Lung microvascular endothelial cell (primary cell): ENCODE measurements at regions not wholly inside any gene's neighbourhood (a gene's known extent, or its start where the extent isn't known, plus 50 kb on each side); places are given as distances from the start of the nearest gene placed in this dataset.
"Not testable (repeated sequence)": the region's sequence is repeated elsewhere in the genome, so short reads cannot be mapped to it uniquely, and the experiment has no call there.

ENCODE experiments used
- DNase-seq, 2 donors: peaks; one replicate each; pipeline versions ENCODE4 v3.0.0 to v3.0.0-alpha.2; 2010; ENCODE audit warnings: low read depth in 2 of 2

DNA sequence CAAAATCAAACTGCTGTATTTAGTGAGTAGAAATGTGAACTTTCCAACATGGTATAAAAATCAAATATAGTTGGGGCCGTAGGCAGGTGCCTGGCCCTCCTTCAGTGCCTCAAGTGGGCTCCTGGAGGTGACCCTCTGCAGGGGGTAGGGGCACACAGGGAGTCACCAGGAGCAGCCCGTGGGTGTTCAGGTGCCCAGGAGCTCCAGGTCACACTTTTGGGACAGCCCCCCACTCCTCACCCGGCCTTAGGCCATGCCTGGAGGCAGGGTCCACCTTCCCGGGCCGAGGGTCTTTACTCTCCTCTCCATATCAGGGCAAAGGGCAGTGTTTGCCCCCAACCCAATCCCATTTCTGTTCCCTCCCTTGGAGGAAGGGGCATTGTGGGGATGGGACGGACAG, 108.0 kb upstream of the MTAP start:
- no peak for DNase-seq

DNA sequence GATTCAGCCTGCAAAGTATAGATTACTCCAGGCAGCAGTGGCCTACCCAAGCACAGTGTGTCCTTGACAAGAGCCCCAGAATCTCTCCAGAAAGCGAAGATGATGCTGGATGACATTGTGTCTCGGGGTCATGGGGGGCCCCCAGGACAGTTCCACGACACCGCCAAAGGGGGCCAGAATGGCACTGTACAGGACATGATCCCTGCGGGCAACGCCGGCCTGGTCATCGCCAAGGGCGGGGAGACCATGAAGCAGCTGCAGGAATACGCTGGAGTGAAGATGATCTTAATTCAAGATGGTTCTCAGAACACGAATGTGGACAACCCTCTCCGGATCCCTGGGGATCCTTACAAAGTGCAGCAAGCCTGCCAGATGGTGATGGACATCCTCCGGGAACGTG, 107.0 kb upstream of the MTAP start:
- DNase-seq = no peak

DNA sequence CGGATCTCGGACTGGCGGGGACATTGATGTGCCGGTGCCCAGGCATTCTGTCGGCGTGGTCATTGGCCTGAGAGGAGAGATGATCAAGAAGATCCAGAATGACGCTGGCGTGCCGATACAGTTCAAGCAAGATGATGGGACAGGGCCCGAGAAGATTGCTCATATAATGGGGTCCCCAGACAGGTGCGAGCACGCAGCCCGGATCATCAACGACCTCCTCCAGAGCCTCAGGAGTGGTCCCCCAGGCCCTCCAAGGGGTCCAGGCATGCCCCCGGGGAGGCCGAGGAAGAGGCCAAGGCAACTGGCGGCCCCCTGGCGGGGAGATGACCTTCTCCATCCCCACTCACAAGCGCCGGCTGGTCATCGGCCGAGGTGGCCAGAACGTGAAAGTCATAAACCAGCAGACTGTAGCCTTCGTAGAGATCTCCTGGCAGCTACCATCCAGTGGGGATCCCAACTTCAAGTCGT, 106.5 kb upstream of the MTAP start:
- DNase-seq = no peak

GRCh38 chr9:21696411-21696871, 106.0 kb upstream of the MTAP start:
- DNase-seq = peak in 1 of 2 donors; percentile 34

- no peak for DNase-seq
Measured at GRCh38 chr9:21708260-21708711, 94.2 kb upstream of the MTAP start.

- DNase-seq = no peak
Measured at GRCh38 chr9:21708856-21709255, 93.6 kb upstream of the MTAP start.

DNA sequence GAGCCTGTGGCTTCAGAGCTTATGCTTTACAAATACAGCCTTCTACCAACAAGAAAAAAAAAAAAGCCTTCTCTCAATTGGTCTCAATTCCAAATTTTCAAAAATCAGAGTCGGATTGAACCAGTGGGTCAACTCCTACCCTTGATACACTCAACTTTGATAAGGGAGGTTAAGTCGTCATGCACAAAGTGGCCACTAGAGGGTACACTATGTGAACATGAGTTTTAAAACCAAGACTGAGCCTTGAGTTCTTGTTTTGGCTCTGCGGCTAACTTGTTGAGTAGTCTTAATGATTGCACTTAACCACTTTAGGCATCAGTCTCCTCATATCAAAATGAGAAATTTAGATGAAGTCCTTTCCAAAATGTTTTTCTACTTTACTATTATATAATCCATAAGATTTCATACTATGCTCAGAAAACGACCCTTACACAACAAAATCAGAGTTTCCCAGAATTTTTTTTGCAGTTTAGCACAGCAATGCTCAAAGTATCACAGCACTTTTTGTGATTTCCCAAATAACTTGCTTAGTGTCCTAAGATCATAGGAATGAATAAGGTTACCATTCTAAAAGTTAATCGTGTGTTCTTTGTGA, 92.9 kb upstream of the MTAP start:
- peak; percentile 61 to 69 for DNase-seq

GRCh38 chr9:21710548-21711191, 91.8 kb upstream of the MTAP start:
- DNase-seq = peak in 1 of 2 donors; percentile 4

GRCh38 chr9:21711504-21711903, 90.9 kb upstream of the MTAP start:
- DNase-seq = no peak

GRCh38 chr9:21715408-21715807, 87.0 kb upstream of the MTAP start:
- DNase-seq = no peak

DNA sequence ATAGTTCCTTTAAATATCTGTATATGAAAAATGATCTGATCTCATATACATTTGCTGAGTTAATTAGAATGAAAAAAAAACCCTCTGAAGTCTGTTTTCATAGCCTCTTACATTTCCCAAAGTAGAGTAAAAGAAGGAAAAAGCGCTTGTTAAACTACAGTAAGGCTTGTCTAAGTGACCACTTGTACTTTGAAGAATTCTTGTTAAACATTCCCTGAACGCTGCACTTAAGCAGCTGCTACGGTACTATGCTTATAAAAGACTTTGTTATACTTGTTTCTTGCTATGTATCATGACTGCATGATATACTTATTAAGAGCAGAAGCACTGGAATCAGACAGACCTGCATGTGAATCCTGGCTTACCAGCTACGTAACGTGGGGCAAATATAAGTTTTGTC, 81.7 kb upstream of the MTAP start:
- no peak for DNase-seq

GRCh38 chr9:21727411-21727810, 75.0 kb upstream of the MTAP start:
- DNase-seq = not testable (repeated sequence)

- no peak for DNase-seq
Measured at GRCh38 chr9:21728781-21729180, 73.7 kb upstream of the MTAP start.

DNA sequence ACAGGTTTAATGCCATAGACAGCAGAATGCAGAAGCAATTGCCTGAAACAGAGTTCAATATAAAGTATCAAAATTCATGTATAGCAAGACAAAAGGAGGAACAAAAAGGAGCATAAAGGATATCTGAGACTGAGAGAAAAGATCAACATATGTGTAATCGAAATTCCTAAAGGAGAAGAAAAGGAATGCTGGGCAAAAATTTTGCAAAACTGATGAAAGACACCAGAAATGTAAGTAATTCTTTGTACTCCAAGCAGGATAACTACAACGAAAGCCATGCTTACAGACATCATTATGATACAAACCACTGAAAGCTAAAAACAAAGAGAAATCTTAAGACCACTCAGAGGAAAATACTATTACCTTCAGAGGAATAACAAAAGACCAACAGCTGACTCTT, 72.8 kb upstream of the MTAP start:
- no peak for DNase-seq

DNA sequence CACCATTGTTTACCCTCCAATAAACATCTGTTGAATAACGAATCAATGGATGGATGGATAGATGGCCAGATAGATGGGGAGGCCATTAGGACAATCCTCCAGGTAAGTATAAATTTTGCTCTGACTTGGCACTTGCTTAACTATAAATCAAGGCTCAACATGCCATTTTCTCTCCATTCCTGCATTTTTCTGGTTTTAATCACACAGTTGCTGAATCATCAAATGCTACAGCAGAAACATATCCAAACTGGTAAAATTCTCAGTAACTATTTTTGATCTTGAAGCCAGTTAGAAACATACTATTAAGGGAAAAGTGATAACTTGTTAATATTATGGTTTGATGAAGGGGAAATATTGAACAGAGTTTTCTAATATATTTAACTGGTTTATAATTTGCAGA, 71.5 kb upstream of the MTAP start:
- DNase-seq = no peak

- DNase-seq = no peak
Measured at GRCh38 chr9:21741151-21741550, 61.3 kb upstream of the MTAP start.

DNA sequence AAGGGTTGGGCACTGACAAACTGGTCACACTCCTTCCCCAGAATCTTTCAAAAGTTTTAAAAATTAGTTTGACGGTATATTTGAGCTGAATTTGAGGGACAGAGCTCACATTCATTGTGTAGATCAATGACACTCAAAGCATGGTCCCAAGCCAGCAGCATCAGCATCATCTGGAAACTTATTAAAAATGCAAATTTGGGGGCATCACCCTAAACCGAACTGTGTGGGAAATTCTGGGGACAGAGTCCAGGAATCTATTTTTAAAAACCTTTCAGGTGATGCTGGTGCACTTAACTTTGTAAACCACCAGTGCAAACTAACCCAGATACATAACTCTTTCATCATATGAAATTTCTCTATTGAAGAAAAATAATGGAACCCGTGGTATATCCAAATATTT, 58.1 kb upstream of the MTAP start:
- DNase-seq = no peak

- peak in 1 of 2 donors; percentile 57 for DNase-seq
Measured at GRCh38 chr9:21744841-21745240, 57.6 kb upstream of the MTAP start.

DNA sequence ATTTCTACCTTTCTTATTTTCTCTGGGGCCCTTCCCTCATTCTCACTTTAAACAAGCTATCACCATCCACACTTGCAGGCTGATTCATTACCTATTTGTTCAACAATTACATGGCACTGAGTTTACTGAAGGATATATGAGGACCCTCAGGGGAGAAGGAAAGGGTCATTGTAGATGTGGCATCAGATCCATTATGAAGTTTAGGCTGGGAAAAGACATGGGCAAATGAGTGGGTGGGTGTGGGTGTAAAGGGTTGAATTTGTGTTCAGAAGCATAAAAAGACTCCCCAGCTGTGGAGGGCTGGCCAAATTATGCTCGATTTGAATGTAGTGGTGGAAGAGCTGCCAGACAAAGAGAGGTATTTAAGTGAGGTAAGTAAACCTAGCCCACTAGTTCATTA, 55.9 kb upstream of the MTAP start:
- DNase-seq = no peak

DNA sequence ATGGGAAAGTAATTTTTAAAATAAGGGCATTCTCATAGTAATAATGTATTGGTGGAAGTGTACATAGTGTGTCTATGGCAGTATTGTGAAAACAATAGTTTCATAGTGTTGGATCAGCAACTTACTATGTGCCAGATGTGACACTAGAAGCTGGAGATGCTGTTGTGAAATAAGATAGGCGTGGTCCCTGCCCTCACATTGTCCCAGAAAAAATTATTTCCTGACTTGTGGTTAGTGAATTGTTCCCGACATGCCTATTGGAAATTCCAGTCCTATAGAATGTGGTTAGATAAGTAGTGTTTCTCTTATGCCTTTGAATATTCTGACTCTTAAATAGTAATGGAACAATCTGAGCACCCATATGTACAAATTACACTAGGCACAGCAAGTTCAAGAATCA, 55.3 kb upstream of the MTAP start:
- DNase-seq = peak in 1 of 2 donors; percentile 53

- DNase-seq = peak; percentile 17 to 54
Measured at GRCh38 chr9:21750021-21750735, 52.3 kb upstream of the MTAP start.

DNA sequence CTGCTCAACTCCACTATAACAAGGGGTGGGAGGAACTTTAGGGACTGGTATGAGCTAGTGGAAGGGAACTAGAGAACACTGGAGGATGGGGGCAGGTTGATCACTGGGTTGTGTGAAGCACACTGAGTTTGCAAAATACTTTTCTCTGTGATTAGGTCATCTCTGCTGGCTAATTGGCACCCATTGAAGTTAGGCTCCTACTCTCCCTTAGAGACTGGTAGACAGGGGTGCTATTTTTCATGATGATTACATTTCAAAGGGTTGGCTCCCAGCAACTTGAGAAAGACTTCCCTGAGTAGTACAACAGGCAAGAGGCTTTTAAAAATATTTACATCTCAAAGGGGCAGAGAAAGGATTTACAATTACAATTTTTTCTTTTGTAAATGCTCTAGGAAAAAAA, 50.4 kb upstream of the MTAP start:
- DNase-seq = no peak
